ENCODE measurements at regions not wholly inside any gene's neighbourhood (a gene's known extent, or its start where the extent isn't known, plus 50 kb on each side); places are given as distances from the start of the nearest gene placed in this dataset.

GRCh38 chr5:104840284-104840683, 1277.7 kb upstream of the NUDT12 start:
- no peak for TF ChIP-seq REST (IDR thresholded peaks at IDR 0.05; ENCODE audit: insufficient read depth in 1 of 2, low read depth in 2 of 2, low read length in 2 of 2)
- no peak for TF ChIP-seq TAF1 (IDR thresholded peaks at IDR 0.05; ENCODE audit: borderline replicate concordance, insufficient read depth, low read length)
- no peak for TF ChIP-seq POLR2AphosphoS5 (IDR thresholded peaks at IDR 0.05; ENCODE audit: low read depth, low read length)
- no peak for TF ChIP-seq SIN3A (IDR thresholded peaks at IDR 0.05; ENCODE audit: borderline replicate concordance, insufficient read depth, low read length)
- no peak for TF ChIP-seq FOXP2 (optimal IDR thresholded peaks at IDR 0.05; ENCODE audit: borderline replicate concordance, extremely low read depth, extremely low read length, insufficient read depth)

Data from PFSK-1 (cell line).